Epidermal melanocyte (primary cell): ENCODE measurements at regions not wholly inside any gene's neighbourhood (a gene's known extent, or its start where the extent isn't known, plus 50 kb on each side); places are given as distances from the start of the nearest gene placed in this dataset.
"Not testable (repeated sequence)": the region's sequence is repeated elsewhere in the genome, so short reads cannot be mapped to it uniquely, and the experiment has no call there.

Source experiments
- DNase-seq: peaks from one replicate; pipeline ENCODE4 v3.0.0; 2011; ENCODE audit warnings: low spot score; ENCODE audit not compliant: insufficient read length

GRCh38 chr1:81298266-81298665 is 502.5 kb upstream of the ADGRL2 start:
- DNase-seq = no peak

DNA sequence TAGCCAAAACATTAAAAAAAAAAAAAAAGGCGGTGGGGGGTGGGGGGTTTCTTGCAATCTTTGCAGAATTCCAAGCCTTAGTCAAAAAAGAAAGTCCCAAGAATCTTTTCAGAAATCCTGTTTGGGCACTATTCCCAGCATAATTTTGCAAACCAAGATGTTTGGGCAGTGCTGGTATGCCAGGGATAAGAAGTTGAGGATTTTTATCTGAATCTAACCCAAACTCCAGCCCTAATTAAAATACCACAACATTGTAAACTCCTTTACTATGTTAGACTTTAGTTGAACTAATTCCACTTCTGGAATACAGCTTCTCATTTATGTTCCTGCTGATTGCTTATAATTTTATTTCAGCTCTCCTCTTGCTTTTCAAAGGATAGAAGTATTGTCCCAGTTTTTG is 504.1 kb upstream of the ADGRL2 start:
- no peak for DNase-seq

DNA sequence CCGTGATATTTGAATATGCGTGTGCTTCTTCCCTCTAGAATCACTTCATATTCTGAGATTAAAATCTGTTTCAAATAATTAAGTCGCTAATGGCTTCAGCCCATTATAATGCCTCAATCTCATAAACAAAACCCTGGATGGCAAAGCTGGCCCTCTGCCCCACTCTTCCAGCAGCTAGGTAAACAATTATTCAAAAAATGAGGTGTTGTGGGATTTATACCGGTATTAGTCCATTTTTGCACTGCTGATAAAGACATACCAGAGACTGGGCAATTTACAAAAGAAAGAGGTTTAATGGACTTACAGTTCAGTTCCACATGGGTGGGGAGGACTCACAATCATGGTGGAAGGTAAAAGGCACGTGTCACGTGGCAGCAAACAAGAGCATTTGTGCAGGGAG is 510.4 kb upstream of the ADGRL2 start:
- DNase-seq = no peak

DNA sequence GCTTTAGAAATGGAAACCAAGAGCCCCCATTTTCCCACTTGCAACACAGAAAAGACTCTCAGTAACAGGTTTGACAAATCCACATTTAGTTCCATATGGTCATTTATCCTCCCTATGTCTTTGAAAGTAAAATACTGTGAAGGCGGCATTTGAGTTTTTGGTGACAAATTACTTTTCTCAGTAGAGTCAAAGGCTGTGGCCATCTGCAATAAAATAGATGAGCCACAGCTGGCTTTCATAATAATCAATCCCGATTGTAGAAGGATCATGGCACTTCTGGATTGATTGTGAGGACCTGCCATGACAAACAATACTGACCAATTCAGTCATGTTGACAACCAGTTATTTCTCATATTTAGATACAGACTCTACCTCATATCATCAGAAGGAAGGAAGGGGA is 512.0 kb upstream of the ADGRL2 start:
- no peak for DNase-seq

- no peak for DNase-seq
Observed at GRCh38 chr1:81287411-81288080, 513.2 kb upstream of the ADGRL2 start.

GRCh38 chr1:81270051-81270450 is 530.7 kb upstream of the ADGRL2 start:
- no peak for DNase-seq

DNA sequence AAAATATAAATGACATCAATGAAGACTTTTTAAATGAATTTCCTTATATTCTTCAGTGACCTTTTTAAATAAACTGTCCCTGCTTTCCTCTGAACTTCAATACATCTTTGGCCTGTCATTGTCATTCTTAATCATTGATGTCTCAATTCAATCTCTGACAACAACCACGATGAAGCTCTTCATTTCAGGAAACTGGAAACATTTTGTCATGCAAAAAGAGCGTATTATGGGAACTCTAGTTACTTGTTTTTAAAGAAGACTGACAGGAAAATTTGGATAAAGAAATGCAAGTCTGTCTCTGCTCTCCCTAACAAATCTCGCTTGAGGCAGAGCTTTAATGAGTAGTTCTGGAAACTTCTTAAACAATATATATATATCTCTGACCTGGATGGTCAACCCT is 535.8 kb upstream of the ADGRL2 start:
- no peak for DNase-seq

DNA sequence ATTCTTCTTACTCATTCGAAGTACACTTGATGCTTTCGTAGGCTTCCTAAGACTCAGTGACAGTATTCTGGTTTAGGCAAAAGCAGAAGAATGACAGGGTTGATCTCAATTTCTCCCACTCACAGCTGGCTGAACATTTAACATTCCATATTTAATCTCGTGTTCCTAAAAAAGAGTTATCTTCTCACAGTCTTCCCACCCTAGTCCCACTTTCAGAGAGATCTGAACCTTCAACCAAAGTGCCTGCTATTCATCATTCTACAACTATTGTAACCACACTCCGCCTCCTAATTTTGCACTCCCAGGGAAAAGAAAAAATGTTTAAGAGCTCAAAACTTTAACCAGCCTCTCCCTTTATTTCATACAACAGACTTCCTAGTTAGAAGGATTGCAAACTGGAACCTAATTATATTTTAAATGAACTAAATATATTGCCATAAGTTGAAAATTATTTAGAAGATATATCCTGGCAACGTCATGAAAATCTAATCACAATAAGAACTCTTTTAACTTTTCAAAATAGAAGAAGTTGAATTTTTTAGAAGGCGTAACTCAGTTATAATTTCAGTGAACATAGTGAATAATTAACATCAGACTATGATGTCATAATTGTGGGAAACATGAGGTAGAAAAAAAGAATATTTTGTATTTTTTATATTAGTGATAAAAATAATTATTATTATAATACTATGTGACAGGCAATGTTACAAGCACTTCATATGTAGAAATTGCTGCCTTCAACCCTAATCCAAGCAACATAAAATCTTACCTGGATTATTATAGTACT is 540.9 kb upstream of the ADGRL2 start:
- DNase-seq = no peak

- DNase-seq = no peak
Observed at GRCh38 chr1:81254560-81254959, 546.2 kb upstream of the ADGRL2 start.

- DNase-seq = no peak
Observed at GRCh38 chr1:81254068-81254467, 546.7 kb upstream of the ADGRL2 start.

- DNase-seq = no peak
Observed at GRCh38 chr1:81252471-81253151, 548.1 kb upstream of the ADGRL2 start.

GRCh38 chr1:81250825-81251224 is 549.9 kb upstream of the ADGRL2 start:
- DNase-seq = not testable (repeated sequence)

GRCh38 chr1:81245084-81245715 is 555.5 kb upstream of the ADGRL2 start:
- not testable (repeated sequence) for DNase-seq

GRCh38 chr1:81244612-81245011 is 556.1 kb upstream of the ADGRL2 start:
- not testable (repeated sequence) for DNase-seq

GRCh38 chr1:81242103-81242502 is 558.6 kb upstream of the ADGRL2 start:
- DNase-seq = no peak

- DNase-seq = no peak
Observed at GRCh38 chr1:81238129-81238528, 562.6 kb upstream of the ADGRL2 start.

- no peak for DNase-seq
Observed at GRCh38 chr1:81237473-81238089, 563.2 kb upstream of the ADGRL2 start.

GRCh38 chr1:81234237-81234636 is 566.5 kb upstream of the ADGRL2 start:
- DNase-seq = no peak

- no peak for DNase-seq
Observed at GRCh38 chr1:81233591-81233990, 567.1 kb upstream of the ADGRL2 start.

DNA sequence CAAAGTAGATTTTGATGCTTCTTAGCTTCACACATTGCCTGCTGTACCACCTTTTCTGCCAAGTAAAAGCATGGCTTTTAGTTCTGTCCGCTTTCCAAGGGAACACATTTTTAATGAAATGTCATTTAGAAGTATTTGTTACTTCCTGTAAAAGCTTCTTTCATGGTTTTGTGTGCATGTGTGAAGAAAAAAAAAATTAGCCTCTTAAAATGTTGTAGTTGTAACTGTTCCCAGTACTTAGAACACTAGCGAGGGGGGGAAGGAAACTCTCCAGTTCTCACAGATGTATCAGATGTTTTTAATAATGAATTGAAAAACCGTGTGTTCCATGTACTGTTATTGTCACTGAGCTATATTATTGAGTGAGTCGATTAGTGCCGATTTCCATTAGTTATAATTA is 568.3 kb upstream of the ADGRL2 start:
- no peak for DNase-seq

DNA sequence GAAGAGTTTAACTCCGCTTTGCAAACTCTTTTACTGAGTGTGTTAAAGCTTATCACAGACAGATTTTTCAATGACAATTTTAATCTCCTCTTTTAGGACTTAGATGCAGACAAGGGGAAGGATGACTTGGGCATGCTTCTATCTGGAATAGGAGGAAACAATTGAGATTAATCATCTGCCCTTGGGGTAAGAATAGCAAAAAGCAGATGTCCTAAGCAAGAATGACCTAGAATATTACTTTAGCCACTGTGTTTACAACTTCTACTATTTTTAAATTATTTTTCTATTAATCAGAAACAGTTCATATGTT is 569.0 kb upstream of the ADGRL2 start:
- no peak for DNase-seq
